IMR-90 (cell line): ENCODE measurements at regions not wholly inside any gene's neighbourhood (a gene's known extent, or its start where the extent isn't known, plus 50 kb on each side); places are given as distances from the start of the nearest gene placed in this dataset.

Experiments
- ATAC-seq: fragments of 200-7000 bp; cut with Tn5 transposase; 2 replicates; pipeline ENCODE4 v1.9.1; 2020; ENCODE audit warnings: low read depth, mild to moderate bottlenecking, moderate library complexity
- BruUV-seq: library from RNA; stranded (reverse); fragments of 400-500 nt; replicated peaks from 2 replicates; lab custom pipeline; 2021; lab: Mats Ljungman, UMichigan
- CTCF ChIA-PET: fragments of 300-600 bp; formaldehyde crosslinking; extraction: SDS; loops from one replicate; lab custom pipeline; 2021; ENCODE audit warnings: antibody characterized with exemption; lab: Yijun Ruan, JAX
- POLR2A ChIA-PET: fragments of 300-600 bp; sonication (Branson Sonifier 250); formaldehyde crosslinking; loops from one replicate; lab custom pipeline; 2022; ENCODE audit warnings: antibody characterized with exemption; ENCODE audit not compliant: unreplicated experiment; lab: Charles Lee
- DNase-seq: peaks from one replicate; pipeline ENCODE4 v3.0.0; 2013
- H2AFZ ChIP-seq: replicated peaks from 2 replicates; pipeline ENCODE3; 2013; ENCODE audit warnings: low read length, mild to moderate bottlenecking; ENCODE audit not compliant: poor library complexity
- H2AK5ac ChIP-seq: 2 replicates; pipeline ENCODE4 v1.6.1; 2013; ENCODE audit warnings: low read depth, low read length, inconsistent platforms
- H2AK9ac ChIP-seq: replicated peaks from 2 replicates; pipeline ENCODE3; 2013; ENCODE audit warnings: mild to moderate bottlenecking, low read depth, low read length, moderate library complexity; ENCODE audit not compliant: poor library complexity
- H2BK120ac ChIP-seq: 2 replicates; pipeline ENCODE4 v1.6.1; 2013; ENCODE audit warnings: low read depth, low read length, inconsistent platforms
- H2BK15ac ChIP-seq: 3 replicates; pipeline ENCODE4 v1.6.1; 2013; ENCODE audit warnings: low read depth, low read length, inconsistent platforms
- H2BK20ac ChIP-seq: 2 replicates; pipeline ENCODE4 v1.6.1; 2013; ENCODE audit warnings: low read depth, mild to moderate bottlenecking, inconsistent platforms, low read length, moderate library complexity
- H2BK5ac ChIP-seq: 2 replicates; pipeline ENCODE4 v1.6.1; 2013; ENCODE audit warnings: mild to moderate bottlenecking, low read depth, low read length, inconsistent platforms; ENCODE audit not compliant: poor library complexity, severe bottlenecking
- H3K14ac ChIP-seq: replicated peaks from 2 replicates; pipeline ENCODE4 v1.6.1; 2013; ENCODE audit warnings: low read depth, low read length, inconsistent platforms
- H3K18ac ChIP-seq: 2 replicates; pipeline ENCODE4 v1.6.1; 2013; ENCODE audit warnings: low read depth, low read length, control low read depth
- H3K23ac ChIP-seq: 2 replicates; pipeline ENCODE4 v1.6.1; 2013; ENCODE audit warnings: low read depth, low read length, inconsistent platforms
- H3K27ac ChIP-seq: 2 replicates; pipeline ENCODE4 v1.5.1; 2013; ENCODE audit warnings: mild to moderate bottlenecking, control low read depth, low read length; ENCODE audit not compliant: insufficient read depth
- H3K27me3 ChIP-seq: 2 replicates; pipeline ENCODE4 v1.6.1; 2013; ENCODE audit warnings: low read length; ENCODE audit not compliant: control insufficient read depth, insufficient read depth
- H3K36me3 ChIP-seq: 2 replicates; pipeline ENCODE4 v1.6.1; 2013; ENCODE audit warnings: low read length, mixed read lengths; ENCODE audit not compliant: control insufficient read depth, insufficient read depth
- H3K4ac ChIP-seq: 2 replicates; pipeline ENCODE4 v1.6.1; 2013; ENCODE audit warnings: low read depth, low read length, inconsistent platforms
- H3K4me1 ChIP-seq: 2 replicates; pipeline ENCODE4 v1.6.1; 2013; ENCODE audit warnings: low read length, mixed read lengths; ENCODE audit not compliant: control insufficient read depth, insufficient read depth
- H3K4me2 ChIP-seq: 2 replicates; pipeline ENCODE4 v1.6.1; 2013; ENCODE audit warnings: low read depth, mild to moderate bottlenecking, control low read depth, low read length, moderate library complexity
- H3K4me3 ChIP-seq: 2 replicates; pipeline ENCODE4 v1.5.1; 2013; ENCODE audit warnings: low read depth, mild to moderate bottlenecking, control low read depth, low read length, moderate library complexity; ENCODE audit not compliant: insufficient read depth
- H3K56ac ChIP-seq: 2 replicates; pipeline ENCODE4 v1.6.1; 2013; ENCODE audit warnings: low read length, inconsistent platforms; ENCODE audit not compliant: insufficient read depth; ENCODE audit errors: extremely low read depth
- H3K79me1 ChIP-seq, 2 experiments: 2 replicates each; pipeline ENCODE4 v1.6.1; 2013; ENCODE audit warnings: low read length in 2 of 2, inconsistent platforms in 1 of 2, low read depth in 1 of 2
- H3K9ac ChIP-seq: 2 replicates; pipeline ENCODE4 v1.6.1; 2013; ENCODE audit warnings: low read depth, low read length, control low read depth
- H3K9me1 ChIP-seq: 2 replicates; pipeline ENCODE4 v1.6.1; 2013; ENCODE audit warnings: low read length, inconsistent platforms; ENCODE audit not compliant: insufficient read depth
- H3K9me3 ChIP-seq: 2 replicates; pipeline ENCODE4 v1.6.1; 2013; ENCODE audit warnings: low read length; ENCODE audit not compliant: control insufficient read depth, insufficient read depth
- H4K20me1 ChIP-seq: 2 replicates; pipeline ENCODE4 v1.6.1; 2013; ENCODE audit warnings: low read length, inconsistent platforms; ENCODE audit not compliant: insufficient read depth
- H4K5ac ChIP-seq: 2 replicates; pipeline ENCODE4 v1.6.1; 2013; ENCODE audit warnings: mild to moderate bottlenecking, low read depth, low read length, control low read depth
- H4K8ac ChIP-seq, 2 experiments: 2 replicates each; pipeline ENCODE4 v1.6.1; 2013; ENCODE audit warnings: low read depth in 2 of 2, low read length in 2 of 2, control low read depth in 1 of 2, inconsistent platforms in 1 of 2
- H4K91ac ChIP-seq: 2 replicates; pipeline ENCODE4 v1.6.1; 2013; ENCODE audit warnings: low read depth, low read length, inconsistent platforms; ENCODE audit not compliant: insufficient read depth
- NFE2L2 ChIP-seq: fragments of 150-350 bp; IDR thresholded peaks from 2 replicates; pipeline ENCODE4 v1.6.1; 2016; ENCODE audit warnings: low read depth, mild to moderate bottlenecking, low read length
- dilution Hi-C: fragments of 300-500 bp; cut with HindIII; formaldehyde crosslinking; loops from one replicate; pipeline ENCODE4 v1.14.3; 2018; ENCODE audit warnings: low sequenced_read_pairs; ENCODE audit not compliant: unreplicated experiment
- in situ Hi-C: fragments of 300-500 bp; cut with MboI; formaldehyde crosslinking; loops from 3 replicates; pipeline ENCODE4 v1.14.3; 2019; ENCODE audit warnings: low sequenced_read_pairs, inconsistent platforms, mixed read lengths
- intact Hi-C: fragments of 100-400 bp; cut with micrococcal nuclease; formaldehyde crosslinking; loops from 2 replicates; pipeline ENCODE4 v1.10.0; 2022

DNA sequence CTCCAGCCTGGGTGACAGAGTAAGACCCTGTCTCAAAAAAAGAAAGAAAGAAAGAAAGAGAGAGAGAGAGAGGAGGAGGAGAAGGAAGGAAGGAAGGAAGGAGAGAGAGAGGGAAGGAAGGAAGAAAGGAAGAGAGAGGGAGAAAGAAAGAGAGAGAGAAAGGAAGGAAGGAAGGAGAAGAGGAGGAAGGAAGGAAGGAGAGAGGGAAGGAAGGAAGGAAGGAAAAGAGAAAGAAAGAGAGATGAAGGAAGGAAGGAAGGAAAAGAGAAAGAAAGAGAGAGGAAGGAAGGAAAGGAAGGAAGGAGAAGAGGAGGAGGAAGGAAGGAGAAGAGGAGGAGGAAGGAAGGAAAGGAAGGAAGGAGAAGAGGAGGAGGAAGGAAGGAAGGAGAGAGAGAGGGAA is 82.2 kb upstream of the ATP1B1 start:
- Histone ChIP-seq H2BK5ac (no peak overlapping the region), H3K36me3 (no peaks in the 10 kb centered on the region), H3K27me3 (no peaks in the 10 kb centered on the region), H3K27ac (no peak overlapping the region), H3K18ac (no peak overlapping the region), H2AK9ac (no peak overlapping the region), H4K20me1 (no peaks in the 10 kb centered on the region), H3K9me3 (no peaks in the 10 kb centered on the region), H4K91ac (no peak overlapping the region), H3K9me1 (no peaks in the 10 kb centered on the region), H3K14ac (no peak overlapping the region), H3K4me2 (no peak overlapping the region), H4K5ac (no peak overlapping the region), H3K79me1 (no peaks in the 10 kb centered on the region), H4K8ac (no peak overlapping the region), H2AK5ac (no peak overlapping the region), H3K4me3 (no peak overlapping the region), H2BK20ac (no peak overlapping the region), H2BK120ac (no peak overlapping the region), H3K56ac (no peak overlapping the region), H3K4me1 (no peaks in the 10 kb centered on the region), H2BK15ac (no peak overlapping the region), H3K4ac (no peak overlapping the region), H3K9ac (no peak overlapping the region), H3K23ac (no peak overlapping the region), H2AFZ (no peak overlapping the region)
- no peak for DNase-seq
- dilution Hi-C loops, result no loop called here
- intact Hi-C loops, result no loop called here
- ChIA-PET CTCF (no interaction called here), POLR2A (no interaction called here)
- in situ Hi-C loops, result no loop called here
- no TSS peak for BruUV-seq
- no peak for ATAC-seq
- no peak for TF ChIP-seq NFE2L2
